HCEC 1CT (cell line): ENCODE measurements at regions not wholly inside any gene's neighbourhood (a gene's known extent, or its start where the extent isn't known, plus 50 kb on each side); places are given as distances from the start of the nearest gene placed in this dataset.
"Not testable (repeated sequence)": the region's sequence is repeated elsewhere in the genome, so short reads cannot be mapped to it uniquely, and the experiment has no call there.

Experiments used
- DNase-seq: peaks from one replicate; pipeline ENCODE4 v3.0.0-alpha.2; 2017

DNA sequence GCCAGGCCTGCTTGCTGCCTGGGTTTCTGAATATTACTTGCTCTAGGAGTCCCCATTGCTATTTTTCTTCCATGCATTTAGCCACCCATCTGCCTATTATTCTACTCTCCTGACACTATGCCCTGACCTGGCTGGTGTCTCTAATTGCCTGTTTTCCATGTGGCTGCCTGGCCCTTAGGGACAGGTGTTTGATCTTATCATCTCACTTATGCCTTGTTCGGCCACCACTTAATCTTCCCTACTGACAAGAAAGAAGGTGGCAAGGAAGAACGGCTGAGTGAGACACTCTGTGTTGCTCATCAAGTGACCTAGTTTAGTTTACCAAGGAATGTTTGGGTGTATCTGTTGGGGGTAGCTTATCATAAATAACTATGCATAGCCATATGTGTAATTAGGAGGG is 50.4 kb upstream of the RAPH1 start:
- DNase-seq: no peak

DNA sequence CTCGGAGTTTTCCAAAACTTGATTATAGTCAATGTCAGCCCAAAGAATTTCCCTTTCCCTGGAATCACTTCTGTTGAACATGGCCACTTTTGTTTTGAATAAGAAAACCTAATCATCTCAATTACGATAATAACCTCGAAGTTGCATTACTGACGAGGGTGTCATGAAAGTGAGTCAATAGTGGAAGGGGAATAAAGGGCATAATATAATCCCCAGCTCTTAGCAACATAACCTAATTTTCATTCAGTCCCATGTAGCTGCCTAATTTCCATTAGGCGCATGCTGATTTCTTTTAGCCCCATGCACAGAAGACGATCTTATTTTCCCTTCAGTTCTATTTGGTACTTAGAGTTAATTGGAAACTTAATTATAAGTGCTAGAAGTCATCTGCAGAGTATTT is 51.1 kb upstream of the RAPH1 start:
- no peak for DNase-seq

DNA sequence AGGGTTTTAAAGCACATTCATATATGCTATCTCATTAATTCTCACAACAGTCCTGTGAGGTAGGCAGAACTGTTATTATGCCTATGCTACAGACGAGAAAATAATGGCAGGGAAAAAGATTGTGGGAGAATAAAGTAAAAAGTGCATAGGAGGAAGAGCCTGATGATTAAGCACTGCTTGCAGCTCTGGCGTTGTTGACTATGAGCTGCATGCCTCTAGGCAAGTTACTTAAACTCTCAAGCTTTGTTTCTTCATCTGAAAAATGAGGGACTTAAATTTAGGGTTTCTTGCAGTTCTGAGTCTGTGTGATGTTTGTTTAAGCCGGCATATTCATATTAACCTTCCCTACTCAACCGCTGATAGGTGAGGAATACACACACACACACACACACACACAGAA is 51.6 kb upstream of the RAPH1 start:
- no peak for DNase-seq

DNA sequence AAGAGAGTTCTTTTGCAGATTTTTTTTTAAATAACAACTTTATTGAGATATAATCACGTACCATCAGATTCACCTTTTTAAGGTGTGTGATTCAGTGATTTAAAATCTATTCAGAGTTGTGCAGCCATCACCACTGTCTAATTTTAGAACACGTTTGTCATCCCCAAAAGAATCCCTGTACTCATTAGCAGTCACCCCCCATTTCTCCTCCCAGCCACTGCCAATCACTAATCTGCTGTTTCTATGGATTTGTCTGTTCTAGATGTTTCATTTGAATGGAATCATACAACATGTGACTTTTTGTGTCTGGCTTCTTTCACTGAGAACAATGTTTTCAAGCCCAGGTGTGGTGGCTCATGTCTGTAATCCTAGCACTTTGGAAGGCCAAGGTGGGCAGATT is 55.4 kb upstream of the RAPH1 start:
- no peak for DNase-seq

DNA sequence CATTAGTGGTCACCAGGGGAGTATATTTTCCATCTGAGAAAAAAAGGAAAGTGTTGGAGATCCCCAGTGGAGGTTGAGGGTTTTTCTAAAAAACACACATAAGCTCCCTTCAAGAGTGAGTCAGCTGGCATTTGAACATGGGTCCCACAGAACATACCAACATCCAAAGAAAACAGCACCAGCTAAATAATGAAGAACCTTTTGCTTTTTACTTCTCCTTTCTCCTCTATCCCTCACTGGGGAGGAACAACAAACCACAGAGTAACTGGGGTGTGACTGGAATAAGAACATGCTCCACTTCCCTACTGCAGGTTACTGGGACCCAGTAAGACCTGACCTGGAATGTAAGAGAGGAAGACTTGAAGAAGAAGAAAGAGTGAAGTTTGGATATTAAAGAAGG is 56.5 kb upstream of the RAPH1 start:
- DNase-seq: no peak

DNA sequence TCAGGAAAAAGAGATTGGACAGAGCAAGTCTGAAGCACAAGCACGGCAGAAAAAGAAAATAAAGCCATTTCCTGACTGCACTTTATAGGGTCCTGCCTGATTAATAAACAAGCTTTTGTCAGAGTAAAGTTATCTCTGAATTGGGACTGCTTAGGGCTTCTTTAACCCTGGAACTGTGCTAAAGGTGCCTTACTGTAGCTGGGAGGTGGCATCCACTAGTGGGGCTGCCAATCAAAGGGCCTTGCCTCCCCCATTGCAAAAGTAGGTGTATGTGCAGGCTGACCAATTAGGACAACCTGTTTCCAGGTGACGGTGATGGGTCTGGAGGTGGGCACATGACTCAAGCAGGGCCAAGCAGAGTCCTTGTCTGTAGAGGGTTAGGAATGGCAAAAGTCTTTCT is 57.4 kb upstream of the RAPH1 start:
- no peak for DNase-seq

DNA sequence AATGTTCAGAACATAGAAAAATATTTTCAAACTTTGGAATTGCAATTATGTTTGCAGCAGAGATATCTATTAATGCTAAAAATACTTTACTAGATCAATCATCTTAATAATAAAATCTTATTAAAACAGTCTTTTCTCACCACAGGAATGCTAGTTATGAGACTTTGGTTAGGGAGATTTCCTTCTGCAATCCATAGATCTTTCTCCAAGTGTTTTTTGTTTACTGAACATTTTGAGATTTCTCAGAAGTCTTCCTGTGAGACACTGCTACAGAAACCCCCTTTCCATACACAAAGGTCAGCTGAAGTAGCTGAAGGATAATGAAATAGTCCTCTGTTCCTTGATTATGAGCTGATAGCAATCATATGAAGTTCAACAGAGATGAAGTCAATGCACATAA is 59.4 kb upstream of the RAPH1 start:
- DNase-seq: peak; percentile 55

DNA sequence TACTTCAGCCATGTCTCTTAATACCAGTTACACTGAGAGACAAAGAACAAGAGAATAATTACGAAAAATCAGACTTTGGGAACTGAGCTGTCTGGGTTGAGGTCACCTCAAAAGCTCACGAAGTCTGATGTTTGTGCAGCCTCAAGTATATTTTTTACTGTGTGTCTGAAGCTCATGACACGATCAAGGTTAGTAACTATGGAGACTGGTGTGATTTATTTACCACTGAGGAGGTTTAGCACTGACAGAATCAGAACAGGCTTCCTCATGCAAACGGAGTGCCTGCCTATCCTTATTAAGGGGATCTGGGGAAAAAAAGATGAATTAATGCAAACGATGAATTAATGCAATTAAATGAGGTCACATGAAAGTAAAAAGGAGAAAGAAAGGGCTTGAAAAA is 61.1 kb upstream of the RAPH1 start:
- no peak for DNase-seq

DNA sequence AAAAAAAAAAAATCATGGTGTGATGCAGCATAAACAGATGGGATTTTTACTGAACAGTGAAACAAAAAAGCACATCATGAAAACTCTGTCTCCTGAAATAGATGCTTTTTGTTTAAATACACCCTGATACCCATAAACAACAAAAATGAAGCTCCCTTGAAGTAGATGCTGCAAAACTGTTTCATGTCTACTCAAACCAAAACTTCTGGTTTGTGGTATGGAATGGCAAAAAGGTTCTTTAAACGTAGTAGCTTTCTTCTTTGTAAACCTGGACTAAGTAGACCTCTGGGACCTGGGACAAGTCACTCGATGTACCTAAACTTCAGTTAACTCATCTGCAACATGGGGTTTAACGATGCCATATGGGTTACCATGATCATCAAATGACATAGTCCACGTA is 64.4 kb upstream of the RAPH1 start:
- no peak for DNase-seq

DNA sequence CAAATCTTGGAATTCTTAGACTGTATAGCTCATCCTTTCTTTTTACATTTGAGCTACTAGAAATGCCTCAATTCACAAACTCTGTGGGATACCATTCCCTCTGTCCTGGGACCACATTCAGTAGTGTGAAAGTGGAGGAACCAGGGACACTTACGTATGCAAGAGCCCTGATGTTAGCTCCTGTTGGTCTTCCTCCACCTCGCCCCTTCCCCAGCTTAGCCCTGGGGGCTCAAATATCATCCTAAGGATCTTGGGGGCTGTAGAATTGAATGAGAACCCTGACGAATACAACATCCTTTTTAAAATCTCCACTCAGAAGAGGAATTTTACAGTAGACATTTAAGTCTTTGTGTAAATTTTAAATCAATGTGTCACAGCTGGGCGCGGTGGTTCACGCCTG is 65.2 kb upstream of the RAPH1 start:
- DNase-seq: no peak

DNA sequence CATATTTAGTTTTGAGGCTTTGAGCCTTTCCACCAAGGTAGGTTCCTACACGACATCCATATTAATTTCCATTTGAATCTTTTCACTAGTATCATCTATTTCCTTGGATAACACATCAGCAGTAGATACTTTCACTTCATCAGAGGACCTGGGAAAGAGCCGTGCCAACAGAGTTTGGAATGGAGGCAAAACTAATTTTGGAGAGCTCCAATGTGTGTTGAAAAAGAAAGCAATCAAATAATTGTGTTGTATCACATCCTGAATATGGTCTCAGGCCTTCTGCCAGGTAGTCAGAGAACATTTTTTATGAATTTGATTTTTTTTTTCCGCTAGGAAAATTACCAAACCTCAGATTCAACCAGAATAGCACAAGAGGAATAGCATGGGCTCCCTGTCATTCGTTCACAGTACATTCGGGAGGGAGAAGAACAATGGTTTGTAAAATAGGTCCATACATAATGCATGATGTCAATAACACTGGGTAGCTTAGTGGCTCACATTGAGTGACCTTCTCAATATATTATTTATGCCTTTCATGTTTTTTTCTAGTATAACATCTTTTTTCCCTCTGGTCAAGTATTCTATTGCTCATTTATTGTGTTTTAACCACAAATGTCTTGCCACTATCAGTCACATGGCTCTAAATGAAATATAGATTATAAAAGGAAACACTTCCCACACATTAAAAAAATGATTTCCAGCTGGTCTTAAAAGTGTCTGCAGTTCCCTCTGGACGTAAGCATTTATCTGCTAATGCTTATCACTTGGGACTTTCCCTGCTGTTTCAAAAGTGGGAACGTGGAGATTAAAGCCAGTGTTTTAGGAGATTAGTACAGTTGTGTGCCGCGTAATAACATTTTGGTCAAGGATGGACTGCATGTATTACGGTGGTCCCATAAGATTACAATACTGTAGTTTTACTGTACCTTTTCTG is 68.6 kb upstream of the RAPH1 start:
- DNase-seq: no peak

DNA sequence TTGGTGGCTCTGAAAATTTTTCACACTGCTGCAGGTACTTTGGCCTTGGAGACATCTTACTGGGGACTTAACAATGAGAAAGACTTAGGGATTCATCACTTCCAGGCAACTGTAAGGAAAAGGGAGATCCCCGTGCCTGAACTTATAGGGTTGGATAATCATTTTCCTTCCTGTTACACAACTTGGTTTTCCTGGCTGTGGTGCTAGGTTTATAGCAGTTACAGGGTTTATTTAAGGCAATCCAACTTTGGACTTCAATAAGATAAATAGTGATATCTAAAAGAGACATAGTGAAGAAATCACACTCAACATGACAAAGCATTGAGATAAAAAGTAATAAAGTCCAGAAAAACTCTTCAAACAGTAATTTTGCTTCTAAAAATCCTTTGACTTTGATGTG is 70.2 kb upstream of the RAPH1 start:
- no peak for DNase-seq

DNA sequence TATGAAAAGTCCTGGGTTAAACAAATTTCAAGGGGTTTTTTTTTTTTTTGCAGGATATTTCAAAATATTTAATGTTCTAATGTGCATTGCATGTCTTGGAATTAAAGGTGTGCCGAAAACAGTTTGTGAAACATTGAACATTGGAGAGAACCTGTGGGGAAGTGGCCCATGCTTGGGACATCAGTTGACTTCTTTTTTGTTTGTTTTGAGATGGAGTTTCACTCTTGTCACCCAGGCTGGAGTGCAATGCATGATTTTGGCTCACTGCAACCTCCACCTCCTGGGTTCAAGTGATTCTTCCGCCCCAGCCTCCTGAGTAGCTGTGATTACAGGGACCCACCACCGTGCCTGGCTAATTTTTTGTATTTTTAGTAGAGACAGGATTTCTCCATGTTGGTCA is 71.0 kb upstream of the RAPH1 start:
- no peak for DNase-seq

DNA sequence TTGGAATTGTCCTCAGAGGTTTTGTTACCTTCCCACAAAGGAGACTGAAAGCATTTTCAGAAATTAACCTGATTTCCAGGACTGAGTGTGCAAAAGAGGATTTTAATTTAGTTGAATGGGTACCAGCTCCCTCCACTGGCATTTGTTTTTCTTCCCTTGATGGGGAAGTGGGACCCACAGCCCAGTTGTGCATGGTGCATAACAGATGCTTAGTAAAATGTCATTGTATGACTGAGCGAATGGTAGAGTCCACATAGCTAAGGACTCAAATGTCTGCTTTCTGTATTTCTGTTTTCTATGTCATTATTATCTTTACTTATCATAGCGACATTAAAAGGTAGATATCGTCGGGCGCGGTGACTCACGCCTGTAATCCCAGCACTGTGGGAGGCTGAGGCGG is 75.5 kb upstream of the RAPH1 start:
- no peak for DNase-seq

DNA sequence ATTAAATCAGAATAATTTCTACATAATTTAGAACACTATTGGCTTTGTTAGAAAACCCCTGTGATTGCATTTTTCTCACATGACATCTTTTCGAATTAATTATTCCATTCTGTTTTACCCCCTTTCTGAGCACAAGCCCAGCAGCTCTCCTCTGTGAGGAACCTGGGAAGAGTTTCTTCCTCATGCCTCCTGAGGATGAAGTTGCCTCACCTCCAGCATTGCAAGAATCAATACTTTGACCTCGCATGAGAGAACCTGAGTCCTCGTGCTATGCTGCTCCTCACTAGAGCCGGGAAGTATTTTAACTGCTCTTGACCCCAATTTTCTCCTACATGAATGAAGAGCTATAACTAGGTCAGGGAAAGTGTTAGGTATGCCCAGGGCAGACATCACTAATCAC is 77.1 kb upstream of the RAPH1 start:
- DNase-seq: no peak

DNA sequence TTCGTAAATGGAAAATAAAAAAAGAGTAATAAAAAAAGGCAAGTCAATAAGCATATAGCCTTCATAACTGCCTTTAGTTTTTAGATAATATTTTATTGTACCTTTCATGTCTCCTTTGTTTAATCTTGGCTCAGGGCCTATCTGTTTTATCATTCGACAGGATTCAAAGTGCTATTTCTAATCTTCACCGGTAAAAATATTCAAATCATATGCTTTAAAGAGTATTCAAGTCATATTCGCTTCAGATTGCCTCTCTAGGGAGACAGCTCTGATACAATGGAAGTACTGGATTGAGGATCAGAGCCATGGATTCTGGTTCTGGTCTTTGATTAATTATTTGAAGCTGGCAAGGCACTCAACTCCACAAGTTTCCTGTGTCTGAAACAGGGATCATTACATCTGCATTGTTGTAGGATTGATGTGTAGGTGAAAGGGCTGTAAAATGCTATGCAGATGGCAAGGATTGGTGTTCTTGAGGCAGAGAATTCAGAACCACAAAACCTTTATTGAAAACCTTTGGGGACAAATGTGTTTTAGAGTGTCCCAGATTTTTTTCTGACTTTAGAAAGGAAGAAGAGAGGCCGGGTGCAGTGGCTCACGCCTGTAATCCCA is 84.3 kb upstream of the RAPH1 start:
- DNase-seq: no peak

DNA sequence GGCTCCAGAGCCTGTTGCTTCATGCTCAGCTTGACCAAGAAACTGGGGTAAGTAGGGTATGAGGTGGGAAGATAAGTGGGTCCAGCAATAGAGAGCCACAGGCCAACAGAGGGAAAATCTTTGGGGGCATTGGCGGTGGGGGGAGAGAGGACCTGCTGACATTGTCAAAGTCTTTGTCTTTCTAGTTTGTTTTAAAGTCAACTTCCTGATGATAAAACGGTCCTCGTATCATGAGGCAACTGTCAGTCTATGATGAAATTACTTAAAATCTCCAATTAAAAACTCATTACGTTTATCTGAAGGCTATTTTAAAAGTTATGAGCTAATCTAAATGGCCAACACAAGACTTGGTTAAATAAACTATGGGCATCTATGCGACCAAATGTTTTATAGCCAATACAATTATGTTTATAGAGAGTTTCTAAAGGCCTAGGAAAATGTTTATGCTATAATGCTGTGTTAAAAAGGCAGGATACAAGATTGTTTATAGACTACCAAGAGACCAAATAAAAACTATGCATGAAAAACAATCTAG is 84.4 kb upstream of the CD28 start:
- no peak for DNase-seq

DNA sequence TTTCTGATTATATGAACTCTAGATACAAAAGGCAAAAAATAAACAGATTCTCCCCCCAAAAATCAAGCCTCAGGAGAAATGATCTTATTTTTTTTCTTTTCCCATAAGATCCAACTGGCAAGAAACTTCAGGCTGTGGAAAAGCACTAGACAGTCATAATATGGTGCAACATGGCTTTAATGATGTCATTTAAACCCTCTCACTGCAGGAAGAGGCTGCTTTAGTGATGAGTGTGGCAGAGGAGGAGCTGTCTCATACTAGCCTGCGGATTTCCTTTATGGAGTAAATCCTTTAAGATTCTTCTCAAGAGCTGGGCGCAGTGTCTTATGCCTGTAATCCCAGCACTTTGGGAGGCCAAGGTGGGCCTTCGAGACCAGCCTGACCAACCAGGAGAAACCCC is 83.3 kb upstream of the CD28 start:
- peak; percentile 98 for DNase-seq

DNA sequence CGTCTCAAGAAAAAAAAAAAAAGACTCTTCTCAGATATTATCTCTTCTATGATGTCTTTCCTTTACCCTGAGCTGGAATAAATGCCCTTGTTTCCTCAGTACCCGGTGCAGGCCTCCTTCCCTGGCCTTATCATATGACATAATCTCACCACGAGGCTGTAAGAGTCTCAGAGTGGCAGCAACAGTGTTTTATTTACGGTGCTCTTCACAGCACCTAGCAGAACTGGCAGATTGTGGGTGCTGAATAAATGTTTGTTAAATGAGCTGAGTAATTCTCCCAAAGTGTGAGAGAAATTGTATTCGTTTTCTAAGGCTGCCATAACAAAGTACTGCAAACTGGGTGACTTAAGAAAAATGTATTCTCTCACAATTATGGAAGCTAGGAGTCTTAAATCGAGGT is 82.8 kb upstream of the CD28 start:
- DNase-seq: peak; percentile 32

DNA sequence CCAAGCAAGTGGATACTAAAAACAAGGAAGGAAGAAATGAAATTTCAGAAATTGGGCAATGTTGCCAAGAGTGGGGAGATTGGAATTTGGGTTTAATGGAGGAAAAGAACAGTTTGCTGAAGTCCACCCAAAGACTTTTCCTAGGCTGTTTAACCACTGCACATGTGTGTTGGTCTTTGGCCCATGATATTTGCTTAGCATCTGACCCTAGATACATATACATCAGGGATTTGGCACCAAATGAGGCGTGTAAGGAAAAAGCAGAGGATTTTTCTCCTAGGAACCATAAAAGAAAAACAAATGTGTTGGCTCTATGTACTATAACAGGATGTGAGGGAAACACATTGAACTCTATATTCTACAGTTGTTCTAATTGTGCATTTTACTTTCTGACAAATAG is 80.7 kb upstream of the CD28 start:
- DNase-seq: no peak

DNA sequence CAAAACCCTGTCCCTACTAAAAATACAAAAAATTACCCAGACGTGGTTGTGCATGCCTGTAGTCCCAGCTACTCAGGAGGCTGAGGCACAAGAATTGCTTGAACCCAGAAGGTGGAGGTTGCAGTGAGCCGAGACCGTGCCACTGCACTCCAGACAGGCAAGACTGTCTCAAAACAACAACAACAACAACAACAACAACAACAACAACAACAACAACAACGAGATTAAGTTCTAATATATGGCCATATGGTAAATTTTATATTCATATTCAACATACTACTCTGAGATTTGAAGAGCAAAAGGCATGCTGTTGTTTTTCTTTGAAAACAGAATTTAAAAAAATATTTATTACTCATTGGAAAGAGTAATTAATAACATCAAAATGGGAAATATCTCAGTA is 80.2 kb upstream of the CD28 start:
- DNase-seq: not testable (repeated sequence)

DNA sequence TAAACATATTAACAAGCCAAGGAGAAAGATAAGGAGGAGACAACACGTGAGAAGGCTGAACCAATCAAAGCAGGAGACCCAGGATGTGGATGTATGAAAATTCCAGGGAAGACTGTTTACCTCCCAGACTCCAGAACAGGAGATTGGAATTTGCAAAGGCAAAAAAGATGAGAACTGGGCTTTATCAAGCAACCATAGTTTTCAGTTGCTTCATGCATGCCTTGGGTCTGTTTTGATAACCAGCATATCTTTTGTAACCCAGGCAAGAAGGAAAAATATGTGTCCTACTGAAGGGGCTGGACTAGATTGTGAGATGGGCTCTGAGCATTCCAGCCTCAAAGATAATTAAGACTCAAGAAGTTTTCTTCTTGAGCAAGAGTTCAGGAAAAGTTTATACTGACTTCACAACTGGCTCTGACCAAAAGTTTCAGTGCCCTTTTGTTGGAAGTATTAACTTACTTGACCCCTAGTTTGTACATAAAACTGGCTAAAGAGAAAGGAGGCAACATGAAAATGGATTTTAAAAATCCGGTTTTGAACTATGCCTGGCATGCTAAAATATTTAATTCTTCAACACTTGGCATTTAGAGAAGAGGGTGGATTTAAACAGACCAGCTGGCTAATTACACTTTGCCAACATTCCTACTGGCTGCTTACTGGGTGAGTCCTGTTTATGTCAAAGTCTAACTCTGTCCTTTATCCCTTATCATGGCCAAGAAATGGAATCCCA is 79.3 kb upstream of the CD28 start:
- DNase-seq: peak; percentile 33

DNA sequence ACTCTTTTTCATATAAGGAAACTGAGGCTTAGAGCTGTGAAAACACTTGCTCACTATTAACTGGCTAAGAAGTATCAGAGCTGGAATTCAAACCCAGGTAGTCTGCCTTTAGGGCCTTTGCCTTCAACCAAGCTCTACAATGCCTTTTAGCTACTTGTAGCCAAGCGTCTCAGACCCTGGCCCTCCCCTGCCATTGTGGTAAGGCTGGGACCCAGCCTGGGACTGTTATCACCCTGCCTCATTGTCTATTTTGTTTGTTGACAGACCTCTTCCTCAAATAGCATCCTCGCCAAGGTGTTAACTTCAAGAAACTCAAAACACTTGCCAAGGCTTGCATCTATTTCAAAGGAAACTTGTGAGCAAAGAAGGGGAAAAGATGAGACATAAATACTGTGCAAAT is 76.7 kb upstream of the CD28 start:
- DNase-seq: no peak
